ENCODE measurements at regions not wholly inside any gene's neighbourhood (a gene's known extent, or its start where the extent isn't known, plus 50 kb on each side); places are given as distances from the start of the nearest gene placed in this dataset.

- Mint-ChIP-seq H3K27me3 (ENCODE audit: insufficient read depth) (no peaks in the 10 kb centered on the region), H3K9me3 (no peaks in the 10 kb centered on the region), H3K4me3 (no peak overlapping the region), H3K4me1 (peaks cover 11% of the 10 kb centered on the region), H3K36me3 (ENCODE audit: low read depth) (no peaks in the 10 kb centered on the region), H3K27ac (peak overlapping the region; percentile 42)
- no peak overlapping the region for H3K27ac ChIP-seq (ENCODE audit: low read depth, low read length)
- H3K9ac ChIP-seq (ENCODE audit: extremely low read depth, low read length, poor library complexity, severe bottlenecking), result peak overlapping the region; percentile 28
- no peaks in the 10 kb centered on the region for H3K27me3 ChIP-seq (ENCODE audit: control insufficient read depth, insufficient read depth, low read length, poor library complexity, severe bottlenecking)
- TF ChIP-seq CTCF (conservative IDR thresholded peaks at IDR 0.05), result no peak
- peaks cover 11% of the 10 kb centered on the region for H3K4me1 ChIP-seq (ENCODE audit: control insufficient read depth, insufficient read depth, low read length)
- no peaks in the 10 kb centered on the region for H3K36me3 ChIP-seq (ENCODE audit: control insufficient read depth, insufficient read depth, low read length)
- peak; percentile 59 for DNase-seq
- 79 to 95% methylated on average over 4 to 7 of the region's 7 CpGs for WGBS, 2 experiments (ENCODE audit: insufficient coverage in 1 of 2, insufficient read length in 1 of 2)
- H3K9me3 ChIP-seq (ENCODE audit: control insufficient read depth, low read length), result no peaks in the 10 kb centered on the region
- H3K4me3 ChIP-seq (ENCODE audit: low read length), result no peak overlapping the region
These were observed 389.0 kb upstream of the CDH11 start for GRCh38 chr16:65510850-65511249.

GRCh38 chr16:65510241-65510640 is 388.4 kb upstream of the CDH11 start:
- no peaks in the 10 kb centered on the region for H3K36me3 ChIP-seq (ENCODE audit: control insufficient read depth, insufficient read depth, low read length)
- H3K27ac Mint-ChIP-seq, result peak overlapping the region; percentile 42
- no peaks in the 10 kb centered on the region for H3K36me3 Mint-ChIP-seq (ENCODE audit: low read depth)
- peaks cover 11% of the 10 kb centered on the region for H3K4me1 ChIP-seq (ENCODE audit: control insufficient read depth, insufficient read depth, low read length)
- H3K4me3 ChIP-seq (ENCODE audit: low read length), result no peak overlapping the region
- WGBS, 2 experiments (ENCODE audit: insufficient coverage in 1 of 2, insufficient read length in 1 of 2), result 20 to 64% methylated on average over 1 to 3 of the region's 3 CpGs
- no peaks in the 10 kb centered on the region for H3K27me3 Mint-ChIP-seq (ENCODE audit: insufficient read depth)
- H3K9me3 Mint-ChIP-seq, result no peaks in the 10 kb centered on the region
- H3K9ac ChIP-seq (ENCODE audit: extremely low read depth, low read length, poor library complexity, severe bottlenecking), result no peak overlapping the region
- H3K9me3 ChIP-seq (ENCODE audit: control insufficient read depth, low read length), result no peaks in the 10 kb centered on the region
- peak; percentile 64 for DNase-seq
- no peak overlapping the region for H3K4me3 Mint-ChIP-seq
- no peak for TF ChIP-seq CTCF (conservative IDR thresholded peaks at IDR 0.05)
- H3K27me3 ChIP-seq (ENCODE audit: control insufficient read depth, insufficient read depth, low read length, poor library complexity, severe bottlenecking), result no peaks in the 10 kb centered on the region
- H3K27ac ChIP-seq (ENCODE audit: low read depth, low read length), result no peak overlapping the region
- peaks cover 11% of the 10 kb centered on the region for H3K4me1 Mint-ChIP-seq

DNA sequence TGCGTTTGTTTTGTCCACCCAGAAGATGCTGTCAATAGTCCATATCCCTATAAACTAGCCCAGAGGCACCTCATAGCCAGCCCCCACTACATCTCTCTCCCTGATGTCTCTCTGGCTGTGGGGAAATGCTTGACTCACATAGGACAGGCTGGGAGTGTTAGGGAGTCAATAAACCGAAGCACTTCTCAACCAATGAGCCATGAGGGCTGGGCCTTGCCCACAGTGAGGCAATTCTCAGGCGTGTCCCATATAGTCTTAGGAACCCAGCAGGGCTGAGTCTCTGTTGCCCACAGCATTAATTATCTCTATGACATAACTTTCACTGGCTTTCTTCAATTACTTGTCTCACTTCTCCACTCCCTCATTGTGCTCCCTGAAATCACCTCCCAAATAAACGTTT is 387.3 kb upstream of the CDH11 start:
- H3K27ac Mint-ChIP-seq, result no peak overlapping the region
- Histone ChIP-seq H3K9me3 (ENCODE audit: control insufficient read depth, low read length) (no peaks in the 10 kb centered on the region), H3K4me3 (ENCODE audit: low read length) (no peak overlapping the region), H3K9ac (ENCODE audit: extremely low read depth, low read length, poor library complexity, severe bottlenecking) (no peak overlapping the region), H3K4me1 (ENCODE audit: control insufficient read depth, insufficient read depth, low read length) (peaks cover 11% of the 10 kb centered on the region), H3K36me3 (ENCODE audit: control insufficient read depth, insufficient read depth, low read length) (no peaks in the 10 kb centered on the region), H3K27ac (ENCODE audit: low read depth, low read length) (no peak overlapping the region), H3K27me3 (ENCODE audit: control insufficient read depth, insufficient read depth, low read length, poor library complexity, severe bottlenecking) (no peaks in the 10 kb centered on the region)
- TF ChIP-seq CTCF (conservative IDR thresholded peaks at IDR 0.05), result no peak
- H3K9me3 Mint-ChIP-seq, result no peaks in the 10 kb centered on the region
- H3K4me3 Mint-ChIP-seq, result no peak overlapping the region
- 86 to 100% methylated on average over 4 of the region's 4 CpGs for WGBS, 2 experiments (ENCODE audit: insufficient coverage in 1 of 2, insufficient read length in 1 of 2)
- H3K27me3 Mint-ChIP-seq (ENCODE audit: insufficient read depth), result no peaks in the 10 kb centered on the region
- no peaks in the 10 kb centered on the region for H3K36me3 Mint-ChIP-seq (ENCODE audit: low read depth)
- peaks cover 11% of the 10 kb centered on the region for H3K4me1 Mint-ChIP-seq
- DNase-seq, result no peak

All from endodermal cell (in vitro differentiated cells).